SK-N-SH treated with all-trans-retinoic acid at 6 μM for 48 hours (cell line): ENCODE measurements at regions not wholly inside any gene's neighbourhood (a gene's known extent, or its start where the extent isn't known, plus 50 kb on each side); places are given as distances from the start of the nearest gene placed in this dataset.
A peak's percentile ranks its signal among the peaks of the same experiment; 100 is the strongest.
"Not testable (repeated sequence)": the region's sequence is repeated elsewhere in the genome, so short reads cannot be mapped to it uniquely, and the experiment has no call there.

ENCODE experiments used
- ATAC-seq: fragments of 200-7000 bp; cut with Tn5 transposase; 3 replicates; pipeline ENCODE4 v1.9.1; 2020; ENCODE audit warnings: mild to moderate bottlenecking, moderate library complexity
- ARNTL ChIP-seq: fragments of 450-650 bp; formaldehyde crosslinking; IDR thresholded peaks from 2 replicates; pipeline ENCODE4 v1.5.0; 2020; ENCODE audit warnings: low read depth, mild to moderate bottlenecking, moderate library complexity, borderline replicate concordance
- BACH2 ChIP-seq: fragments of 250-450 bp; sonication (Bioruptor Pico); IDR thresholded peaks from 2 replicates; pipeline ENCODE4 v1.9.0; 2021; ENCODE audit warnings: mild to moderate bottlenecking, borderline replicate concordance
- CREB5 ChIP-seq: fragments of 250-450 bp; sonication (Bioruptor Pico); IDR thresholded peaks from 2 replicates; pipeline ENCODE4 v1.5.1; 2020; ENCODE audit warnings: low read depth, mild to moderate bottlenecking, moderate library complexity
- CSDC2 ChIP-seq: fragments of 250-450 bp; sonication (Bioruptor Pico); IDR thresholded peaks from 2 replicates; pipeline ENCODE4 v1.5.0; 2020; ENCODE audit warnings: mild to moderate bottlenecking, moderate library complexity
- CSRNP3 ChIP-seq: fragments of 250-450 bp; sonication (Bioruptor Pico); IDR thresholded peaks from 2 replicates; pipeline ENCODE4 v1.5.1; 2021; ENCODE audit warnings: mild to moderate bottlenecking, moderate library complexity
- ESRRG ChIP-seq: fragments of 250-450 bp; sonication (Bioruptor Pico); IDR thresholded peaks from 2 replicates; pipeline ENCODE4 v1.6.1; 2021; ENCODE audit warnings: mild to moderate bottlenecking
- GLIS3 ChIP-seq: fragments of 250-450 bp; sonication (Bioruptor Pico); IDR thresholded peaks from 2 replicates; pipeline ENCODE4 v1.5.0; 2020; ENCODE audit warnings: mild to moderate bottlenecking, moderate library complexity
- ISL1 ChIP-seq: fragments of 250-450 bp; sonication (Bioruptor Pico); IDR thresholded peaks from 2 replicates; pipeline ENCODE4 v2.1.2; 2022; ENCODE audit warnings: mild to moderate bottlenecking, moderate library complexity
- PATZ1 ChIP-seq: fragments of 250-450 bp; sonication (Bioruptor Pico); IDR thresholded peaks from 2 replicates; pipeline ENCODE4 v1.8.0; 2020; ENCODE audit warnings: mild to moderate bottlenecking, moderate library complexity, borderline replicate concordance
- POU6F1 ChIP-seq: fragments of 250-450 bp; sonication (Bioruptor Pico); IDR thresholded peaks from 2 replicates; pipeline ENCODE4 v1.8.0; 2021; ENCODE audit warnings: low read depth, mild to moderate bottlenecking, moderate library complexity, borderline replicate concordance
- RARB ChIP-seq: fragments of 250-450 bp; sonication (Bioruptor Pico); IDR thresholded peaks from 2 replicates; pipeline ENCODE4 v1.8.0; 2021; ENCODE audit warnings: mild to moderate bottlenecking, moderate library complexity
- SNAI2 ChIP-seq: fragments of 250-450 bp; sonication (Bioruptor Pico); IDR thresholded peaks from 2 replicates; pipeline ENCODE4 v1.5.0; 2020; ENCODE audit warnings: mild to moderate bottlenecking, moderate library complexity
- TCF4 ChIP-seq: fragments of 250-450 bp; sonication (Bioruptor Pico); IDR thresholded peaks from 2 replicates; pipeline ENCODE4 v1.8.0; 2021; ENCODE audit warnings: mild to moderate bottlenecking, moderate library complexity, borderline replicate concordance
- TOX ChIP-seq: fragments of 250-450 bp; sonication (Bioruptor Pico); IDR thresholded peaks from 2 replicates; pipeline ENCODE4 v1.8.0; 2021; ENCODE audit warnings: mild to moderate bottlenecking, moderate library complexity, borderline replicate concordance
- TSHZ2 ChIP-seq: fragments of 250-450 bp; sonication (Bioruptor Pico); IDR thresholded peaks from 2 replicates; pipeline ENCODE4 v1.5.0; 2020; ENCODE audit warnings: mild to moderate bottlenecking, moderate library complexity
- ZC3H10 ChIP-seq: fragments of 250-450 bp; sonication (Bioruptor Pico); IDR thresholded peaks from 2 replicates; pipeline ENCODE4 v1.5.1; 2021; ENCODE audit warnings: mild to moderate bottlenecking, moderate library complexity
- ZFP3 ChIP-seq: fragments of 250-450 bp; sonication (Bioruptor Pico); IDR thresholded peaks from 2 replicates; pipeline ENCODE4 v1.5.0; 2020; ENCODE audit warnings: mild to moderate bottlenecking, moderate library complexity
- ZFP30 ChIP-seq: fragments of 450-650 bp; formaldehyde crosslinking; IDR thresholded peaks from 2 replicates; pipeline ENCODE4 v1.5.0; 2022; ENCODE audit warnings: mild to moderate bottlenecking, moderate library complexity
- ZNF565 ChIP-seq: fragments of 450-650 bp; formaldehyde crosslinking; conservative IDR thresholded peaks from 2 replicates; pipeline ENCODE4 v1.5.0; 2020; ENCODE audit warnings: low read depth, mild to moderate bottlenecking, moderate library complexity
- ZNF70 ChIP-seq: fragments of 450-650 bp; formaldehyde crosslinking; IDR thresholded peaks from 2 replicates; pipeline ENCODE4 v1.5.0; 2020; ENCODE audit warnings: mild to moderate bottlenecking, moderate library complexity
- ZNF8 ChIP-seq: fragments of 450-650 bp; formaldehyde crosslinking; IDR thresholded peaks from 2 replicates; pipeline ENCODE4 v1.5.0; 2020; ENCODE audit warnings: mild to moderate bottlenecking, moderate library complexity

GRCh38 chr4:79247695-79248394 lies 78.0 kb downstream of the NAA11 start:
- ATAC-seq: no peak
- no peak for TF ChIP-seq SNAI2 (CRISPR knock-in tag)
- TF ChIP-seq PATZ1 (CRISPR knock-in tag): no peak
- TF ChIP-seq ZFP30 (CRISPR knock-in tag): no peak
- TF ChIP-seq GLIS3 (CRISPR knock-in tag): no peak
- TF ChIP-seq ZNF70 (CRISPR knock-in tag): no peak

- ATAC-seq: not testable (repeated sequence)
Measured at GRCh38 chr4:79245200-79245940, 80.5 kb downstream of the NAA11 start.

GRCh38 chr4:79241846-79242245 lies 84.0 kb downstream of the NAA11 start:
- TF ChIP-seq CSDC2 (CRISPR knock-in tag) (no peak), ZFP30 (CRISPR knock-in tag) (no peak), TSHZ2 (CRISPR knock-in tag) (no peak), POU6F1 (CRISPR knock-in tag) (no peak), TOX (CRISPR knock-in tag) (no peak), CREB5 (CRISPR knock-in tag) (no peak), ZNF8 (no peak), ESRRG (CRISPR knock-in tag) (no peak), ZFP3 (CRISPR knock-in tag) (no peak), ZNF70 (CRISPR knock-in tag) (no peak), BACH2 (CRISPR knock-in tag) (no peak)
- ATAC-seq: peak; percentile 89

- no peak for ATAC-seq
- no peak for TF ChIP-seq ZNF8
- TF ChIP-seq SNAI2 (CRISPR knock-in tag): no peak
- no peak for TF ChIP-seq ISL1 (CRISPR knock-in tag)
- no peak for TF ChIP-seq ZNF565
- TF ChIP-seq ZC3H10 (CRISPR knock-in tag): no peak
- no peak for TF ChIP-seq CSDC2 (CRISPR knock-in tag)
- TF ChIP-seq TCF4 (CRISPR knock-in tag): no peak
- no peak for TF ChIP-seq GLIS3 (CRISPR knock-in tag)
- TF ChIP-seq CREB5 (CRISPR knock-in tag): no peak
- no peak for TF ChIP-seq BACH2 (CRISPR knock-in tag)
- TF ChIP-seq ARNTL (CRISPR knock-in tag): no peak
- TF ChIP-seq RARB (CRISPR knock-in tag): no peak
- TF ChIP-seq CSRNP3 (CRISPR knock-in tag): no peak
- no peak for TF ChIP-seq TOX (CRISPR knock-in tag)
Measured at GRCh38 chr4:79237851-79238250, 88.0 kb downstream of the NAA11 start.
